ENCODE measurements at regions not wholly inside any gene's neighbourhood (a gene's known extent, or its start where the extent isn't known, plus 50 kb on each side); places are given as distances from the start of the nearest gene placed in this dataset.

GRCh38 chr9:79862921-79863890 lies 291.4 kb downstream of the TLE4 start:
- TF ChIP-seq CTCF (conservative IDR thresholded peaks at IDR 0.05 in 1 of 2, IDR thresholded peaks at IDR 0.05 in 1 of 2; ENCODE audit: extremely low read depth in 1 of 2, insufficient read depth in 1 of 2, low read depth in 1 of 2, low read length in 2 of 2) (no peak), EZH2 (IDR thresholded peaks at IDR 0.05; ENCODE audit: borderline replicate concordance, low read length) (no peak)

All from mammary epithelial cell (primary cell).